SU-DHL-6 (cell line): ENCODE measurements at regions not wholly inside any gene's neighbourhood (a gene's known extent, or its start where the extent isn't known, plus 50 kb on each side); places are given as distances from the start of the nearest gene placed in this dataset.

Experiments used
- CTCF ChIP-seq: fragments of 200-600 bp; sonication (generic); IDR thresholded peaks from one replicate; pipeline ENCODE4 v1.5.1; 2017; ENCODE audit warnings: antibody characterized with exemption, mild to moderate bottlenecking, low read length, moderate library complexity; ENCODE audit not compliant: insufficient read depth, poor library complexity, severe bottlenecking
- EZH2phosphoT487 ChIP-seq: fragments of 200-600 bp; sonication (generic), shearing (Covaris generic); conservative IDR thresholded peaks from 2 replicates; pipeline ENCODE4 v1.6.1; 2018; ENCODE audit warnings: mild to moderate bottlenecking, antibody characterized with exemption, low read length, moderate library complexity, mixed read lengths

- TF ChIP-seq CTCF (no peak), EZH2phosphoT487 (no peak)
These were observed 803.1 kb upstream of the COX7C start for GRCh38 chr5:85814596-85814995.
